GM18861 (cell line): ENCODE measurements at regions not wholly inside any gene's neighbourhood (a gene's known extent, or its start where the extent isn't known, plus 50 kb on each side); places are given as distances from the start of the nearest gene placed in this dataset.
"Not testable (repeated sequence)": the region's sequence is repeated elsewhere in the genome, so short reads cannot be mapped to it uniquely, and the experiment has no call there.

Experiments used
- ATAC-seq: cut with Tn5 transposase; IDR thresholded peaks from one replicate; pipeline ENCODE4 v1.9.1; 2021; ENCODE audit not compliant: unreplicated experiment

DNA sequence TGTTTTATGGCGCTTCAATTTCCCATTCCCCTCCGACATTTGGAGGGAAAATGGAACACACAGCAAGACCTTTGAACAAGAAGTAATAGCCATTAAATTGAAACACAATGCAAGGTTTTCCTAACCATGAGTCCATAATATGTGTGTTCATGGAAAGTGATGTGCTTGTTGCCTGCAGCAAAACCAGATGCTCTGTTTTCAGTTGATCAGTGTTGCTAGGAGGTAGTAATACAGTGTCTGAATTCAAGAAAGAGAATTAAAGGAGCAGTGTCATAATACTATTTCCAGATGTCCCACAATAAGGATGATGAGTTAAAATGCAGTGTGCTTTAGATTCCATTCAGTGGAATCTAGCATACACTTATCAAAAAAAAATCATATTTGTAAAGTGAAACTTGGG lies 637.4 kb upstream of the API5 start:
- ATAC-seq: no peak

DNA sequence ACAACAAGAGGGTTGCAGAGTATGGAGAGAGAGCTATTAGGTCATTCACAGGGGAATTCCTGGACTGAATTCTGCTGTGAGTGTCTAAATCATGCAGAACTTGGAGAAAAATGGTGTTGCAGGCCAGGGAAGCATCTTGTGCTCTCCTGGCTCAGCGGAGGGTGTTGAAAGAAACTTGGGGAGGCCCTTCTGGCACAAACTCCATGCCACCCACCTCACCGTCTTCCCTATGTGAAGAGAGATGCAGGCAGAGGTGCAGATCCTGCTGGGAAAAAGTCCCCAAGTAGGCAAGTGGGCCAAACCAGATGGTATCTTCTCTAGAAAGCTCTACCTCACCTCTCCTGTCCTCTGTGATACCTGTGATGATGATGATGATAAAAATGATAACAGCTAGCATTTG lies 604.3 kb upstream of the API5 start:
- ATAC-seq: no peak

GRCh38 chr11:42709216-42709615 lies 602.6 kb upstream of the API5 start:
- ATAC-seq: no peak

DNA sequence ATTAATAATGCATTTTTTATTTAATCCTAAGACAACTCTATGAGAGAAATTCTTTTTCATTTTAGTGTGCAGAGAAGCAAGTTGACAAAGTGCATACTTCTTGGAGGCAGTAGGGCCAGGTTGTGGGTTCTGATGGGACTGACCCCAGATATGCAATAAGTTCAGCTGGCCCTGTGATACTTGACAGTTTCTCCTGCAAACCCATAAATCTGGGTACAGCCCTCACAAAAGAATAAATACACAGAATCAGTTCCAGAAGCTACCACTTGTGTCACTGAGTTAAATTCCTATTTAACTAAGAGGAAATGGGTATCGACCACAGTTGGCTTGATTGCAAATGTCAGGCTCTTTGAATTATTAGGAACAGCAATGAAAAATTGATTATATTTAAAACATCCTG lies 598.5 kb upstream of the API5 start:
- no peak for ATAC-seq

GRCh38 chr11:42713753-42714152 lies 598.0 kb upstream of the API5 start:
- ATAC-seq: no peak

DNA sequence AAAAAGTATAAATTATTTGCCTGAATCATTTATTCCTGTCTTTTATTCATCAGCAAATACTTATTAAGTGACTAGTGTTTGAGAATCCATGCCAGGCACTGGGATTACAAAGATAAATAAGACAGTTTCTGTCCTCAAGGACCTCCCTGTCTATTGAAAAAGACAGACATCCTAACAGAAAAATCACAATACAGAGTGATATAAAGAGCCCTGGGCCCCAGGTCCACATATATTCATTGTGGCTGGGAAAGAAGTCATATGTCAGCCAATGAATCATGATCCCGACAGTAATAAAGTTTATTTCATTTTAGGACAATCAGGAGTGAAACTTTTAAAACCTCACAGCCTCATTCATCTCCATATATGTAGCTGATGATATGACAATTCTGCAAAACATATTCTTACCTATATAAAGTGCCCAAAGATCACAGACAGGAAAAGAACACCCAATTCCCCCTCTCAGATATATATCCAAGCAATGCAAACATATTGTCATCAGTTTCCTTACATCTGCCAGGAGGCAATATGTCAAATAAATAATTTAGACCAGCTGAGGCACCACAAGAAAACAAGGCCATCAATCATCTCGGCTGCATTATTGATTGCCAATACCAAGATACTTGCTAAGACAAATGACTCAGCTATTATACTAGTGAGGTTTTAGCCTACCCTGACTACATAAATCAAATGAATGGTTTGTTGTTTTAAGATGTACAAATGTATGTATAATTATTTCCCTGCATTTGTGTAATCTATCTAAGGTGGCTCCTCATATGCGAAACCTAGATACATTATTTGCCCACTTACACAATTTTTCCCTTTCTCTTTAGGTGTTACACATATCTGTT lies 590.9 kb upstream of the API5 start:
- no peak for ATAC-seq

- no peak for ATAC-seq
Measured at GRCh38 chr11:42727879-42728278, 583.9 kb upstream of the API5 start.

- ATAC-seq: no peak
Measured at GRCh38 chr11:42762348-42762747, 549.4 kb upstream of the API5 start.

GRCh38 chr11:42764936-42765335 lies 546.9 kb upstream of the API5 start:
- no peak for ATAC-seq

DNA sequence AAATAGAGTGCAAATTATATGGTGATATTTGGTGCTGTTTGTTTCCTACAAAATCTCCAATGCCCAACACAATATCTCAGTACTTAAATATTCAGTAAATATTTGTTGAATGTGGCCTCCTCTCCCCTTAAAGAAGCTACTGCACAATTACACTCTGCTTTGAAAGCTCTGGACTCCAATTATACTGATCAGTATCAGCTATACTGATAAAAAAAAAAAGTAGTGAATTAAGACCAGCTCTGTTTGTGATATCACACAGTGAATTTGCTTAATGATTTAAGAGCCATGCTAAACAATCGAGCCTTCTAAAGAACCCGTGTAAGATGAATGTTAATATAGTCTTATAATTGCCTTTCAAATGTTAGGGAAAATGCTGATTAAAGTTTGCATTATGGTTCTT lies 543.2 kb upstream of the API5 start:
- no peak for ATAC-seq

GRCh38 chr11:42770444-42771065 lies 541.2 kb upstream of the API5 start:
- peak; percentile 65 for ATAC-seq

DNA sequence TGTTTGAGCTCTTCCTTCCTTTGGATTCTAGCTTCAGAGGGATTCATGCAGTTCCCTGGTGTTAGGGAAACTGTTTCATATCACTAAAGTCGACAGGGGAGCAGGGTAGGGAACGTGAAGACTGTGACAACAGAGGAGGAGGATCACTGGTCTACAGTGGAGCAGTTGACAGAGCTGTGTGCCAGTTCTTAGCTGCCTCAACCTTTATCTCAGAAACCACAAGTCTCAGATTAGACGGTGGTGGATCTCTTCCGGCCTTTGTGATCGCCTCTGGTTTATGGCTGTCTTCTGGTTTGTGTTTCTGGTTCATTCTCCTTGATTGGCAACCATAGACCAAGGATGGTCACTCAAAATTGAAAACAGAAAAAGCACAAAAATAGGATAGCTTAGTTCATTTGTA lies 538.9 kb upstream of the API5 start:
- no peak for ATAC-seq

- ATAC-seq: no peak
Measured at GRCh38 chr11:42773729-42774128, 538.1 kb upstream of the API5 start.

GRCh38 chr11:42774567-42774966 lies 537.2 kb upstream of the API5 start:
- ATAC-seq: no peak

DNA sequence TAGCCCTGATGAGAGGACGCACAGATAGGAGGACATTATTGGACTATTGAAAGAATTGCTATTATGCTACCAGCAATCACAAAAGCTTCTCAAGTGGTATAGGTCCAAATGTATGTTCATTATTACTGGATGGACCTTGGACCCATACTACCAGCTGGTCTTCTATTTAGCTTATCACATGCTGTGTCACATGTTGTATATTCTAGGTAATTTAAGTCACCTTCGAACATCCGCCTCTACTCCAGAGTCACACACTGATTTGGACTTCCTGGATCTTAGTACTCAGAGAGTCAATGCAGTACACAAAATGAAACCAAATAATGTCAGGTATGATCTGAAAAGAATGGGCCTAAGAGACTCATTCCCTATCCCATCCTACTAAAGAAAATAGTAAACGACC lies 534.0 kb upstream of the API5 start:
- no peak for ATAC-seq

DNA sequence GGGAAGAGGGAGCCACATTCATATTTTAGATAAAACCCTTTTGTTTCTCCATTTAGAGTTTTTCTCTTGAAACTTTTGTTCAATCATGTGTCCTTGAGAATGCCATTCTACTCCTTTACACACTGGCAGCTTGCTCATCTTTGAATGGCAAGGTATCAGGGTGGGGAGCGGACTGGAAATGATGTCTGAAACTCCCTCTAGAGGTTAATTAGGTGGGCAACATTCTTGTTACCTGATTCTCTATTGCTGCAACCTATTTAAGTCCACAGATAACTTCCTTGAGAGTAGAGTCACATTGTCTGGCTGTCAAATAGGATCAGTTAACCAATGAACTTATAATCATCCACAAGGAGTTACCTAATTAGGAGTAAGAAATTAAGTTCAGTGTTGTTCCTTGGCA lies 533.6 kb upstream of the API5 start:
- no peak for ATAC-seq

DNA sequence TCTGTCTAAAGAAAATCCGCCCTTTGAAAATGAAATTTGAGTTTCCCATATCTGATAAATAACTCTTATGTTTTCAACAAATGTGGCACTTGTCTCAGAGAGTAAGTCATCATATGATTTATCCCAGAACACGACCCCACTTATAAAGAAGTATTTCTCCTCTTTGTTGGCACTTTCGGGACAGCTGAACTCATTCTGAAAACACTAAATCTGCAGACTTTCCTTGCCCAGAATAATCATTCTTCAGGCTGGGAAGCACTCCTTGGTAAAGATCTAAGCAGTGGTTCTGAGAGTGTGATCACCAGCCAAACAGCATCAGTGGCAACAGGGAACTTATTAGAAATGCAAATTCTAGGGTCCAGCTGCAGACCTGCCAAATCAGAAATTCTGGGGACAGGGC lies 532.2 kb upstream of the API5 start:
- no peak for ATAC-seq

- no peak for ATAC-seq
Measured at GRCh38 chr11:42786981-42787380, 524.8 kb upstream of the API5 start.

DNA sequence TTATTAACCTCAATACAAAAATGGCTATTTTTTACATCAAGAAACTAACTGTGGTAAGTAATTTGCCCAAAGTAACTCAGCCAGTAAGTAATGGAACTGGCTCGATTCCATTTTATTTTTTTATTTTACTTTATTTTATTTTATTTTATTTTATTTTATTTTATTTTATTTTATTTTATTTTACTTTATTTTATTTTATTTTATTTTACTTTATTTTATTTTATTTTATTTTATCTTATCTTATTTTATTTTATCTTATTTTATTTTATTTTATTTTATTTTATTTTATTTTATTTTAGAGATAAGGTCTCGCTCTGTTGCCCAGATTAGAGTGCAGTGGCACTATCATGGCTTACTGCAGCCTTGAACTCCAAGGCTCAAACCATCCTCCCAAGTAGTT lies 516.3 kb upstream of the API5 start:
- ATAC-seq: not testable (repeated sequence)

DNA sequence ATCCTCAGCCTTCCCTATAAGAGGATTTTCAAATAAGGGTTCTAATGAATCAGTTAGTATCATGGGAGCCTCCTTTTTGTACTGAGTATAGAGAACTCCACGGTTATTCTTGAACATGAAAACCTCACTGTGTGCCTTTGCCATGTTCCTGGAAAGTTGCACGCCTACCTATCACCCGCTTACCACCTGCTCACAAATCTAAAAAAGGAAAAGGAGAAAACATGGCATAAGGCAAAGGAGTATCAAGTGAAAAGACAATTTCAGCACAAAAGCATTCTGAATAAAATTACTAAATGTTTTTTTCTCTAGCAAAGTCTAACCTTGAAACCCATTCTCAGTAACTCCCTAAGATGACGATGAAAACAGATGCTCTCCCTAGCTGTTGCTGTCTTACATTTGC lies 511.8 kb upstream of the API5 start:
- no peak for ATAC-seq

DNA sequence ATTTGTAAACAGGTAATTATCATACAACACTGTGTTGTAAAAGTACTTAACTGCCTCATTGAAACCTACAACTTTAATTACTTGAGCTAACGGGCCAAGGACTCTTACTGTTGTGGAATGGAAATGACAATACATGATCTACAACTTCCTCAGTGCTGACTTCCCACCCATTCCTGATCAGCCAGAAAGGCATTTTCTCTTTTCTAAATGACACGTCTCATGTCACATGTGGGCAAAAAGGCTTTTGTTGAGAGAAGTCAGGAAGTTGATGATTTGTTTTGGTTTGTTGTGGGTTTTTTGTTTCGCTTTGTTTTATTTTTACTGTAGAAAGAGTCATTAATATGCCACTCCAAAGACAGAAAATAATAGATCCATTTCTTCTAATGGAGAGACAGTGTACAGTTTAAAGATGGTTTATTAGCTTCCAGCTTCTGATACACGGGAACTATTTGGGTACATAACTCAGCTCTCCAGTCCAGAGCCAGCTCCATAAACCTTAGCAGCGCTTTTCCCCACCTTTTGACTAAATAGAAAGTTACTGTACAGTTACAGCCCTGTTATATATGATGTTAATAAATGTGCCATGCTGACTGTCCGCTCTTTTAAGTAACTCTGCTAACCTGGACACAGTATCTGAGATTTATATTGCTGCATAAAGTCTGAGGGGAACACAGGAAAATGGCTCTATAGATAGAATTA lies 509.4 kb upstream of the API5 start:
- no peak for ATAC-seq

DNA sequence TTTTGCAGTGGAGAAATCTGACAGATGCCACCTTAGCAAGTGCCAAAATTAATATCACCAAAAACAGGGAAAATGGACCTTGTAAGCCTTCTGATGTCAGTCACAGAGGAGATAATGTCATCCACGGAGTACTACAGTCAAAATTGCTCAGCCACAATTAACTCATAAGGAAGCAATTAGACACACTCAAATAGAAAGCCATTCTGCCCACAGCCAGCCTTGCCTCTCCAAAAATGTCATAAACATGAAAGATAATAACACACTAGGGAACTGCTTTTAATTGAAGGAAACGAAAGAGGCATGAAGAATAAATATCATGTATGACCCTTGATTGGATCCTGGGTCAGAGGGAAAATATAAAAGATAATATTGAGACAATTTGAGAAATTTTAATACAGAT lies 505.6 kb upstream of the API5 start:
- ATAC-seq: no peak
